ENCODE measurements at regions not wholly inside any gene's neighbourhood (a gene's known extent, or its start where the extent isn't known, plus 50 kb on each side); places are given as distances from the start of the nearest gene placed in this dataset.

DNA sequence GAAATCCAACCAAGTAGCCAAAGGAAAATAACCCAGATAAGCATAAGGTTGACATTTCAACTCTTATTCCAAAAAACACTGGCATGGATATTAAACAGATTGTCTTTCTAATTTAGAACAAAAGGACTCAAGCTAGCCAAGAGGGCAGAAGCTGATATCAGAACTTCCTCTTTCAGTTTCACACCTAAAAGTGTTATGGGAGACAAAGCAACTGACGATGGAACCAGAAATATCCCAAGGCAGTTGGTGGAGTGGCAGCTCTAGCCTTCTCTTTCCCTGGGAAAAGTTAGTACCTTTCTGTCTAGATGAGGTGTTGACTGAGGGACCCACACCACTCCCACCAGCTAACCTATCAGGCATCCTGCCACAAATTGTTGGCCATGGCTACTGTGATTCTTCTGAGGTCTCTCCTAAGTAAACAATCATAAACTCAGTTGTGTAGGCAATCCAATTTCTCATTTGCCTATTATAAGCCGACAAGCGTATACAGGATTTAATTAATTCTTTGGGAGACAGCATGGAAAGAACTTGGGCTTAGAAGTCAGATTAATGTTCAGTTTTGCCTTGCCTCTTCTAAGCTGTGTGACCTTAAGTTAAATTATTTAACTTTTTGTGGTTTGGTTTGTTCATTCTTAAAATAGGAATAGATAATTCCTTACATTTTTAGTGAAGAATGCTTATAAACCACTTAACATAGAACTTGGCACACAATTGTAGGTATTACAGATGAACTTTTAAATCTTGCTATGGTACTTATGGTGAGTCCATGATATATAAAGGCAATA is 110.9 kb upstream of the ADAMTSL1 start:
- Histone ChIP-seq H3K4me3 (no peak overlapping the region), H3K4me1 (peaks cover 16 to 33% (median 24%) of the 10 kb centered on the region in 4 donors), H3K27me3 (no peaks in the 10 kb centered on the region), H3K36me3 (no peaks in the 10 kb centered on the region), H3K9me3 (no peaks in the 10 kb centered on the region), H3K27ac (replicated peaks in 1 of 4) (peak overlapping the region; percentile 16 to 60 (median 46))
- 36% methylated on average over 3 of the region's 3 CpGs for WGBS
- TF ChIP-seq POLR2AphosphoS5 (IDR thresholded peaks at IDR 0.05) = no peak
- TF ChIP-seq, protein P1, sequence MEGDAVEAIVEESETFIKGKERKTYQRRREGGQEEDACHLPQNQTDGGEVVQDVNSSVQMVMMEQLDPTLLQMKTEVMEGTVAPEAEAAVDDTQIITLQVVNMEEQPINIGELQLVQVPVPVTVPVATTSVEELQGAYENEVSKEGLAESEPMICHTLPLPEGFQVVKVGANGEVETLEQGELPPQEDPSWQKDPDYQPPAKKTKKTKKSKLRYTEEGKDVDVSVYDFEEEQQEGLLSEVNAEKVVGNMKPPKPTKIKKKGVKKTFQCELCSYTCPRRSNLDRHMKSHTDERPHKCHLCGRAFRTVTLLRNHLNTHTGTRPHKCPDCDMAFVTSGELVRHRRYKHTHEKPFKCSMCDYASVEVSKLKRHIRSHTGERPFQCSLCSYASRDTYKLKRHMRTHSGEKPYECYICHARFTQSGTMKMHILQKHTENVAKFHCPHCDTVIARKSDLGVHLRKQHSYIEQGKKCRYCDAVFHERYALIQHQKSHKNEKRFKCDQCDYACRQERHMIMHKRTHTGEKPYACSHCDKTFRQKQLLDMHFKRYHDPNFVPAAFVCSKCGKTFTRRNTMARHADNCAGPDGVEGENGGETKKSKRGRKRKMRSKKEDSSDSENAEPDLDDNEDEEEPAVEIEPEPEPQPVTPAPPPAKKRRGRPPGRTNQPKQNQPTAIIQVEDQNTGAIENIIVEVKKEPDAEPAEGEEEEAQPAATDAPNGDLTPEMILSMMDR (IDR thresholded peaks at IDR 0.05) = no peak
- TF ChIP-seq EP300 (IDR thresholded peaks at IDR 0.05) = no peak
- TF ChIP-seq POLR2A (IDR thresholded peaks at IDR 0.05; ENCODE audit: low read depth) = no peak
- intact Hi-C loops (cut with DNase I) = no loop called here
- no peak for DNase-seq (ENCODE audit: extremely low spot score)

DNA sequence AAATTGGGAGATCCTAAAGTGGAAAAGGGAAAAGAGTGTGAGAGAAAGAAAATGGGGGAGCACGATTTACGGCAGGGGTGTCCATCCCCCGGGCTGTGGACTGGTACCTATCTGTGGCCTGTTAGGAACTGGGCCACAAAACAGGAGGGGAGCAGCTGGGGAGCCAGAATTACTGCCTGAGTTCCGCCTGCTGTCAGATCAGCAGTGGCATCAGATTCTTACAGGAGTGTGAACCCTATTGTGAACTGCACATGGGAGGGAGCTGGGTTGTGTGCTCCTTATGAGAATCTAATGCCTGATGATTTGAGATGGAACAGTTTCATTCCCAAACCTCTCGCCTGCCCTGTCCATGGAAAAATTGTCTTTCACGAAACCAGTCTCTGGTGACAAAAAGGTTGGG is 108.3 kb upstream of the ADAMTSL1 start:
- peaks cover 16 to 24% (median 23%) of the 10 kb centered on the region in 4 donors for H3K4me1 ChIP-seq
- H3K9me3 ChIP-seq = no peaks in the 10 kb centered on the region
- DNase-seq (ENCODE audit: extremely low spot score) = no peak
- H3K27me3 ChIP-seq = no peaks in the 10 kb centered on the region
- 96% methylated on average over 6 of the region's 6 CpGs for whole genome bisulfite sequencing
- intact Hi-C loops (cut with DNase I) = no loop called here
- H3K36me3 ChIP-seq = no peaks in the 10 kb centered on the region
- H3K27ac ChIP-seq (replicated peaks in 1 of 4) = no peak overlapping the region
- TF ChIP-seq, protein P1 (IDR thresholded peaks at IDR 0.05) = no peak
- TF ChIP-seq POLR2AphosphoS5 (IDR thresholded peaks at IDR 0.05) (no peak), EP300 (IDR thresholded peaks at IDR 0.05) (no peak)
- no peak overlapping the region for H3K4me3 ChIP-seq

DNA sequence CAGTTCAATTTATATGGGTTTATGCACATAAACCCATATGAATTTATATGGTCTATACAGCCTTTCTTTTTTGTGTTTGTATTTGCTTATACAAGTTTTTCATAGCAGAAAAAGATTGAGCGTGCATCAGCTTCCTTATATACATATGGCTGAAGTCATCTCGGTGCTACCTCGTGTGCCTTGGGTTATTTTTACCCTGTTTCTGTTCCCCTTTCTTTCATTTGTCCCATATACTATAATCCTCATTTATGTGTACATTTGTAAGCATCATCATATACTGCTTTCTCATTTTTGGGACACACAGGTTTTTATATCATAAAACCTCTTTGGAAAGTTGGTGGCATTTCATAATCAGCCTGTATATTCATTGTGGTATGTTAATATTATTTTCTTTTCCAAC is 107.8 kb upstream of the ADAMTSL1 start:
- no peaks in the 10 kb centered on the region for H3K9me3 ChIP-seq
- no peak overlapping the region for H3K27ac ChIP-seq (replicated peaks in 1 of 4)
- H3K27me3 ChIP-seq = no peaks in the 10 kb centered on the region
- no peak overlapping the region for H3K4me3 ChIP-seq
- WGBS = 79% methylated on average over 3 of the region's 3 CpGs
- no peak for TF ChIP-seq POLR2A (IDR thresholded peaks at IDR 0.05; ENCODE audit: low read depth)
- TF ChIP-seq, protein P1 (IDR thresholded peaks at IDR 0.05) = no peak
- no peak for TF ChIP-seq EP300 (IDR thresholded peaks at IDR 0.05)
- TF ChIP-seq POLR2AphosphoS5 (IDR thresholded peaks at IDR 0.05) = no peak
- H3K36me3 ChIP-seq = no peaks in the 10 kb centered on the region
- no peak for DNase-seq (ENCODE audit: extremely low spot score)
- H3K4me1 ChIP-seq = peaks cover 16 to 27% (median 24%) of the 10 kb centered on the region in 4 donors
- intact Hi-C loops (cut with DNase I) = no loop called here

DNA sequence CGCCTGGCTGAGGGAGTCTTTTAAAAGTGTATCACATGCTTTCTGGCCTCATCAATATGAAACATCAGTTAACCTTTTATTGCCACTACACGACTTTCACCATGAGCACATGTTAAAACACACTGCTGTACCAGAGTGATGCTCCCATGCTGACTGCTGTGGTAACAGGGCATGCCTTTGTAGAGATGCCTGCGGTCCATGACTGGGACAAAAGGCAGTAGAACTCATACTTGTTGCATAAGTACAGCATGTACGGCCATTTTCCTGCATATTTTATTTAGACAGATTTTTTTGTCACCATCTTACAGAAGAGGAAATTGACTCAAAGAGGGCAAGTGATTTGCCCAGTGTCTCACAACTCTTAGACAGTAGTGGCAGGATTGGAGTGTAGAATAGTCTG is 105.7 kb upstream of the ADAMTSL1 start:
- WGBS = 93% methylated on average over 4 of the region's 4 CpGs
- DNase-seq (ENCODE audit: extremely low spot score) = no peak
- no peaks in the 10 kb centered on the region for H3K36me3 ChIP-seq
- TF ChIP-seq POLR2A (IDR thresholded peaks at IDR 0.05; ENCODE audit: low read depth) (no peak), EP300 (IDR thresholded peaks at IDR 0.05) (no peak), POLR2AphosphoS5 (IDR thresholded peaks at IDR 0.05) (no peak)
- TF ChIP-seq, protein P1 (IDR thresholded peaks at IDR 0.05) = no peak
- intact Hi-C loops (cut with DNase I) = no loop called here
- no peak overlapping the region for H3K4me3 ChIP-seq
- H3K4me1 ChIP-seq = peaks cover 2 to 21% (median 14%) of the 10 kb centered on the region in 4 donors
- no peaks in the 10 kb centered on the region for H3K27me3 ChIP-seq
- H3K9me3 ChIP-seq = no peaks in the 10 kb centered on the region
- H3K27ac ChIP-seq (replicated peaks in 1 of 4) = no peak overlapping the region
